ENCODE measurements at regions not wholly inside any gene's neighbourhood (a gene's known extent, or its start where the extent isn't known, plus 50 kb on each side); places are given as distances from the start of the nearest gene placed in this dataset.

DNA sequence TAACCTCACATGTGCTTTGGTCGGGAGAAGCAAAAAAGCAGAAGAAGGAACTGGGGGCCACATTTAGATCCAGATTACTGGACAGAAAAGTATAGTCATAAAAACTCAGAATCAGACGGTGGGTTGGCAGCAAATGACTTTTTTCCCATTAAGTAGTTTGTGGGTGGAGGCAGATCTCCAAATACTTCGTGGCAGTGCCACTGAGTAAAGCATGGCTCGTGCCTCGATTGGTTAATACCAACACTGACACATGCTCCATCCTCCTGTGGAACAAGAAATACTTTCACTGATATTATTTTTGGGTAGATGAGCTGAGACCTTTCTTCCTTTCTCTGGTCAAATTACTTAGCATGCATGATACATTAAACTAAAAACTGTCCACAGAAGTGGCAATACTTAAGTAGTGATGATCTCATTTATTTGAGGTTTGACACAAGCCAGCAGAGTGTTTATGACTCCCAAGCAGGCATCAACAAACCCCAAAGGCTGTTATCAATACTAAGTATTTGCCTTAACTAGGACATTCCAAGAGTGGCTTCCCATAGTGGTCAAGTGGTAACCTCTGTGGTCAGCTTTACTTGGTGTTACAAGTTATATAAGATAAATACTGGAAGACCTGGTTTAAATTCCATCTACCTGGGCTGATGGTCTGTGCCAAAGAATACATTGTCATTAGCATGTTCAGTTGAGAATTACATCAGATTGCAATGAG is 500.0 kb upstream of the RUNX1 start:
- TF ChIP-seq CTCF (IDR thresholded peaks at IDR 0.05) = no peak

DNA sequence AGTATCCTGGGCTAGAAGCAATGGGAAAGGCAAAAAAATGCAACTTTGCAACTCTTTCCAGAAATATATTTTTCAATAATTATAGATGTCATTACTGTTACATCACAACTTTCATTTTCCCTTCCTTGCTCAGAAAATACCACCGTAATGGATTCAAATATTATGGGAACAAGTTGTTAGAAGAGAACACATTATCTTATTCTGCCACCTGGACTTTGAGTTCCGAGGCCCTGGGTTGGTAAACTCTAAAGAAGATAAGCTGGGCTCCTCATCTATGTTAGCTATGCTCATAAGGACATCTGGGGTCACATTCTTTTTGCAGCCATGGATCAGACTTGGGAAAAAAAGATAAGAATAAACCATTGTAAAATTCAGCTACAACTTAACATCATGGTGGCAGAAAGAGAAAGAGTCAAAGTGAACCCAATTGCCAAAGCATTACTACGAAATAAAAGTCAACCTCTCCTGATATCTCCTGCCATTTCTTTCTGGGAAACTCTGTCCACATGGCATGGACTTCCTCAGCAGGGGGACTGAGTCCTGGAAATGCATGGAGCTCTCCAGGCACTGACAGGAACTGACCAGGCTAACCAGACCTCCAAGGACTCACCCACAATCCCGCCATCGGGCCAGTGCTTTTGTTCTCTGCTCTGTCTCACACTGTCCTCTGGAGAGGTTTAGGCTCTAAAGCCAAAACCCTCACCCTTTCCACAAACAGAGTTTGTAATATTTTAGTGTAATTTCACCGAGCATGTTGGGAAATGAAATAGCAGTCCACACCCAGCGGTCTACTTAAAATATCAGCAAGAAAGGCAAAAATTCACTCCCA is 499.1 kb upstream of the RUNX1 start:
- TF ChIP-seq CTCF (IDR thresholded peaks at IDR 0.05) = no peak

DNA sequence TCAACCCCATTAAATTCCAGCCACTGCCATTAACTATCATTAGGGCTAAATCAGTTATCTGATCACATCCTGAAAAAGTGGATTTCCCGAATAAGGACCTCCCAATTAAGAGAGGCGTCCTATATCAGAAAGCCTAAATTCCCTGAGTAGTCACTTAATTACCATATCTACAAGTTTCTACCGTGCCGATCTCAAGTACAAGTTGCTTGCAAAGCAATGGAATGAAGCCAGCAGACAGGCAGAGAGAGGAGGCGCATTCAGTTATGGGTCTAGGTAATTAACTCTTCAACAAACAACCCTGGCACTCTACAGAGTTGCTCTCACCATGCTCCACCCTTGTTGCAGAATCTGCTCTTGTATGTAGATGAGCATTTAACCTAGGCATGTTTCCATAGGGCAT is 494.6 kb upstream of the RUNX1 start:
- no peak for TF ChIP-seq CTCF (IDR thresholded peaks at IDR 0.05)

- no peak for TF ChIP-seq CTCF (IDR thresholded peaks at IDR 0.05)
Measured at GRCh38 chr21:35540950-35541638, 492.0 kb upstream of the RUNX1 start.

DNA sequence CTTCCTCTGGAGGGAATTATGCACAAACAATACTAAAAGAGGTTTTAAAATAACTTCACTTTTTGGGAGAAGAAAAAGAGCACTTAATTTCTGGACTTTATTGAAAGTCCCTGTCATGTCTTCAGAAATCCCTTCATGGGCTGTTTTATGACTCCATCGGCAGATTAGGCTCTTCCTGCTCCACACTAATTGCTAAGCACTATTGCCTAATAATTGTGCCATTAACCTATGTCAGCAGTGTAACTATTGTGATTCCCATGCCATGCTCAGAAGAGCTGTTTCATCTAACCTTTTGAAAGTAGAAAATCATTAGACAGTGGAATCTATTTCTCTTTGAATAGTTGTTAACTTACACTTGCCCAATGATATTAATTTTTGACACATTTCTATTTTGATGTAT is 489.3 kb upstream of the RUNX1 start:
- TF ChIP-seq CTCF (IDR thresholded peaks at IDR 0.05) = no peak

- no peak for TF ChIP-seq CTCF (IDR thresholded peaks at IDR 0.05)
Measured at GRCh38 chr21:35537604-35538003, 488.5 kb upstream of the RUNX1 start.

DNA sequence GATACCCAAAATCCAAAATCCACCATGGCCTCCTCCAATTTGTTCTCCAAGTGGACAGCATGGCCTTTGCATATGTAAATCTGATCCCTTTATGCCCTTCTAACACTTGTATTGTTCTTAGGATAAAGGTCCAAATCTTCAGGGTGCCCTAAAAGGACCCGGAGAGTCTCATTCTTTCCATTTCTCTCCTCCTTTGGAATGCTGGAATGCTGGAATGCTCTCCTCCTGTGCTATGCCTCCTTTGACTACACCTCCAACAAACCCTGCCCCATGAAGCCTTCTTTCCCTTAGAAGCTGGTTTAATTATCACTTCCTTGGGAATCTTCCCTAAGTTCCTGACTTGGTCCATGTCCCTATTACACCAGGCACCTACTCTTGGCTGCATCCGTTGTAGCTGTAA is 484.8 kb upstream of the RUNX1 start:
- no peak for TF ChIP-seq CTCF (IDR thresholded peaks at IDR 0.05)
